Mesenchymal stem cell (in vitro differentiated cells and primary cell): ENCODE measurements at regions not wholly inside any gene's neighbourhood (a gene's known extent, or its start where the extent isn't known, plus 50 kb on each side); places are given as distances from the start of the nearest gene placed in this dataset.

Experiments
- DNase-seq: peaks from one replicate; pipeline ENCODE4 v3.0.0-alpha.2; 2013
- H2AFZ ChIP-seq: one replicate; pipeline ENCODE4 v1.6.1; 2013; ENCODE audit warnings: low read depth, mild to moderate bottlenecking, control low read depth, inconsistent platforms, low read length, moderate library complexity
- H2AK5ac ChIP-seq: 2 replicates; pipeline ENCODE4 v1.6.1; 2013; ENCODE audit warnings: low read length, moderate library complexity, mild to moderate bottlenecking, inconsistent platforms; ENCODE audit not compliant: severe bottlenecking
- H2BK120ac ChIP-seq: one replicate; pipeline ENCODE4 v1.6.1; 2013; ENCODE audit warnings: low read depth, mild to moderate bottlenecking, inconsistent platforms, low read length, moderate library complexity
- H2BK12ac ChIP-seq, 2 experiments: one replicate each; pipeline ENCODE4 v1.6.1; 2013; ENCODE audit warnings: inconsistent platforms in 2 of 2, low read length in 2 of 2, mild to moderate bottlenecking in 2 of 2, moderate library complexity in 2 of 2, control low read depth in 1 of 2
- H2BK15ac ChIP-seq: one replicate; pipeline ENCODE4 v1.6.1; 2013; ENCODE audit warnings: mild to moderate bottlenecking, low read depth, inconsistent platforms; ENCODE audit not compliant: poor library complexity, severe bottlenecking
- H2BK5ac ChIP-seq: 2 replicates; pipeline ENCODE4 v1.6.1; 2013; ENCODE audit warnings: low read depth, mild to moderate bottlenecking, low read length, control low read depth, inconsistent platforms; ENCODE audit not compliant: poor library complexity, severe bottlenecking
- H3K14ac ChIP-seq, 2 experiments: one replicate each; pipeline ENCODE4 v1.6.1; 2013; ENCODE audit warnings: inconsistent platforms in 2 of 2, low read length in 2 of 2, control low read depth in 1 of 2, mild to moderate bottlenecking in 1 of 2, moderate library complexity in 1 of 2
- H3K18ac ChIP-seq, 2 experiments: one replicate each; pipeline ENCODE4 v1.6.1; 2013; ENCODE audit warnings: inconsistent platforms in 2 of 2, low read length in 2 of 2, control low read depth in 1 of 2, low read depth in 1 of 2, mild to moderate bottlenecking in 1 of 2
- H3K23ac ChIP-seq, 2 experiments: one replicate each; pipeline ENCODE4 v1.6.1; 2013; ENCODE audit warnings: inconsistent platforms in 2 of 2, low read length in 2 of 2, mild to moderate bottlenecking in 2 of 2, moderate library complexity in 2 of 2, control low read depth in 1 of 2
- H3K27ac ChIP-seq: 2 replicates; pipeline ENCODE4 v1.5.1; 2013; ENCODE audit warnings: mild to moderate bottlenecking, moderate library complexity, low read length, control low read depth, inconsistent platforms; ENCODE audit not compliant: poor library complexity, severe bottlenecking
- H3K27me3 ChIP-seq, 2 experiments: 2 replicates each; pipeline versions ENCODE4 v1.6.1 to v1.7.0; 2013; ENCODE audit warnings: low read length in 2 of 2, mild to moderate bottlenecking in 2 of 2, moderate library complexity in 2 of 2, control low read depth in 1 of 2, inconsistent platforms in 1 of 2; ENCODE audit not compliant: control insufficient read depth in 1 of 2, insufficient read depth in 1 of 2
- H3K36me3 ChIP-seq, 2 experiments: 2 replicates each; pipeline versions ENCODE4 v1.6.1 to v1.7.0; 2013; ENCODE audit warnings: low read length in 2 of 2, control low read depth in 1 of 2, inconsistent platforms in 1 of 2, low read depth in 1 of 2, mild to moderate bottlenecking in 1 of 2; ENCODE audit not compliant: insufficient read depth in 2 of 2, control insufficient read depth in 1 of 2
- H3K4ac ChIP-seq, 2 experiments: one replicate each; pipeline ENCODE4 v1.6.1; 2013; ENCODE audit warnings: inconsistent platforms in 2 of 2, low read length in 2 of 2, mild to moderate bottlenecking in 2 of 2, moderate library complexity in 2 of 2, control low read depth in 1 of 2, low read depth in 1 of 2
- H3K4me1 ChIP-seq: 2 replicates; pipeline ENCODE4 v1.6.1; 2013; ENCODE audit warnings: low read depth, low read length, control low read depth; ENCODE audit not compliant: control insufficient read depth, insufficient read depth
- H3K4me2 ChIP-seq: 2 replicates; pipeline ENCODE4 v1.6.1; 2013; ENCODE audit warnings: low read length, mild to moderate bottlenecking, inconsistent platforms; ENCODE audit not compliant: poor library complexity, severe bottlenecking
- H3K4me3 ChIP-seq, 2 experiments: 2 replicates each; pipeline versions ENCODE4 v1.5.1 to v1.7.0; 2013; ENCODE audit warnings: low read length in 2 of 2, mild to moderate bottlenecking in 2 of 2, control low read depth in 1 of 2, low read depth in 1 of 2; ENCODE audit not compliant: insufficient read depth in 1 of 2
- H3K79me1 ChIP-seq: replicated peaks from 2 replicates; pipeline ENCODE4 v1.6.1; 2013; ENCODE audit warnings: mild to moderate bottlenecking, control low read depth, low read length, inconsistent platforms; ENCODE audit not compliant: poor library complexity, severe bottlenecking
- H3K9ac ChIP-seq: 2 replicates; pipeline ENCODE4 v1.7.0; 2013; ENCODE audit warnings: mild to moderate bottlenecking, low read length, moderate library complexity
- H3K9me3 ChIP-seq: 2 replicates; pipeline ENCODE4 v1.7.0; 2013; ENCODE audit warnings: mild to moderate bottlenecking, low read length; ENCODE audit not compliant: control insufficient read depth
- H4K8ac ChIP-seq: one replicate; pipeline ENCODE4 v1.6.1; 2013; ENCODE audit warnings: inconsistent platforms, mild to moderate bottlenecking, low read length, moderate library complexity
- H4K91ac ChIP-seq: one replicate; pipeline ENCODE4 v1.6.1; 2013; ENCODE audit warnings: mild to moderate bottlenecking, low read length, inconsistent platforms
- WGBS: methylation state at CpG from one replicate; pipeline ENCODE4 v1.1.7; 2013; ENCODE audit warnings: mixed read lengths; 5-methylcytosine and 5-hydroxymethylcytosine counted together

- H3K23ac ChIP-seq: no peak overlapping the region
- no peak for DNase-seq
- H2BK5ac ChIP-seq: no peak overlapping the region
- H3K27ac ChIP-seq: no peak overlapping the region
- no peaks in the 10 kb centered on the region for H3K4me1 ChIP-seq
- H3K9me3 ChIP-seq: peaks cover 7% of the 10 kb centered on the region
- no peak overlapping the region for H3K4me3 ChIP-seq
- H3K9ac ChIP-seq: no peak overlapping the region
- 5% methylated on average over 1 of the region's 1 CpG for WGBS
- H3K79me1 ChIP-seq: no peaks in the 10 kb centered on the region
- no peak overlapping the region for H4K8ac ChIP-seq
- H3K4me2 ChIP-seq: no peak overlapping the region
- no peak overlapping the region for H2BK12ac ChIP-seq
- H4K91ac ChIP-seq: no peak overlapping the region
- no peak overlapping the region for H2BK120ac ChIP-seq
- no peak overlapping the region for H2AFZ ChIP-seq
- no peak overlapping the region for H3K18ac ChIP-seq
- no peak overlapping the region for H3K14ac ChIP-seq
- no peak overlapping the region for H3K4ac ChIP-seq
- H2BK15ac ChIP-seq: no peak overlapping the region
- no peak overlapping the region for H2AK5ac ChIP-seq
- H3K27me3 ChIP-seq: no peaks in the 10 kb centered on the region
- no peaks in the 10 kb centered on the region for H3K36me3 ChIP-seq
These were observed 1679.7 kb upstream of the B3GALT2 start for GRCh38 chr1:194866153-194866552.

GRCh38 chr1:194865383-194865782, 1679.0 kb upstream of the B3GALT2 start:
- no peak overlapping the region for H3K4ac ChIP-seq
- DNase-seq: no peak
- no peaks in the 10 kb centered on the region for H3K79me1 ChIP-seq
- no peak overlapping the region for H4K91ac ChIP-seq
- no peak overlapping the region for H2AFZ ChIP-seq
- H2BK5ac ChIP-seq: no peak overlapping the region
- H3K4me1 ChIP-seq: no peaks in the 10 kb centered on the region
- 58% methylated on average over 4 of the region's 4 CpGs for WGBS
- H3K18ac ChIP-seq: no peak overlapping the region
- peaks cover 7% of the 10 kb centered on the region for H3K9me3 ChIP-seq
- H3K27ac ChIP-seq: no peak overlapping the region
- H2BK15ac ChIP-seq: no peak overlapping the region
- no peak overlapping the region for H4K8ac ChIP-seq
- no peak overlapping the region for H3K4me2 ChIP-seq
- no peak overlapping the region for H3K4me3 ChIP-seq
- H2AK5ac ChIP-seq: no peak overlapping the region
- H3K9ac ChIP-seq: no peak overlapping the region
- no peak overlapping the region for H3K23ac ChIP-seq
- no peaks in the 10 kb centered on the region for H3K36me3 ChIP-seq
- H2BK120ac ChIP-seq: no peak overlapping the region
- no peak overlapping the region for H2BK12ac ChIP-seq
- no peak overlapping the region for H3K14ac ChIP-seq
- no peaks in the 10 kb centered on the region for H3K27me3 ChIP-seq

- H3K27ac ChIP-seq: no peak overlapping the region
- no peak overlapping the region for H4K91ac ChIP-seq
- H2BK5ac ChIP-seq: no peak overlapping the region
- H2BK120ac ChIP-seq: no peak overlapping the region
- no peak overlapping the region for H3K23ac ChIP-seq
- H4K8ac ChIP-seq: no peak overlapping the region
- H3K79me1 ChIP-seq: no peaks in the 10 kb centered on the region
- H3K14ac ChIP-seq: no peak overlapping the region
- no peak overlapping the region for H2BK12ac ChIP-seq
- H3K18ac ChIP-seq: no peak overlapping the region
- no peaks in the 10 kb centered on the region for H3K4me1 ChIP-seq
- H2BK15ac ChIP-seq: no peak overlapping the region
- no peak overlapping the region for H2AK5ac ChIP-seq
- no peaks in the 10 kb centered on the region for H3K36me3 ChIP-seq
- H3K9me3 ChIP-seq: peaks cover 7% of the 10 kb centered on the region
- no peak overlapping the region for H3K9ac ChIP-seq
- H3K4me2 ChIP-seq: no peak overlapping the region
- no peak overlapping the region for H2AFZ ChIP-seq
- no peak overlapping the region for H3K4ac ChIP-seq
- no peak for DNase-seq
- no peak overlapping the region for H3K4me3 ChIP-seq
- H3K27me3 ChIP-seq: no peaks in the 10 kb centered on the region
These were observed 1675.7 kb upstream of the B3GALT2 start for GRCh38 chr1:194862129-194862528.

- Histone ChIP-seq H3K4me3 (no peak overlapping the region), H3K9me3 (peaks cover 7% of the 10 kb centered on the region), H3K27me3 (no peaks in the 10 kb centered on the region), H3K9ac (no peak overlapping the region), H4K91ac (no peak overlapping the region), H3K4me2 (no peak overlapping the region), H3K36me3 (no peaks in the 10 kb centered on the region), H3K23ac (no peak overlapping the region), H4K8ac (no peak overlapping the region), H3K4ac (no peak overlapping the region), H2BK5ac (no peak overlapping the region), H2AK5ac (no peak overlapping the region), H3K79me1 (no peaks in the 10 kb centered on the region), H2AFZ (no peak overlapping the region), H3K14ac (no peak overlapping the region), H2BK15ac (no peak overlapping the region), H3K18ac (no peak overlapping the region), H3K4me1 (no peaks in the 10 kb centered on the region), H2BK12ac (no peak overlapping the region), H2BK120ac (no peak overlapping the region), H3K27ac (no peak overlapping the region)
- 94% methylated on average over 3 of the region's 10 CpGs for WGBS
- DNase-seq: no peak
These were observed 1674.1 kb upstream of the B3GALT2 start for GRCh38 chr1:194860248-194861201.
